ENCODE measurements at regions not wholly inside any gene's neighbourhood (a gene's known extent, or its start where the extent isn't known, plus 50 kb on each side); places are given as distances from the start of the nearest gene placed in this dataset.

DNA sequence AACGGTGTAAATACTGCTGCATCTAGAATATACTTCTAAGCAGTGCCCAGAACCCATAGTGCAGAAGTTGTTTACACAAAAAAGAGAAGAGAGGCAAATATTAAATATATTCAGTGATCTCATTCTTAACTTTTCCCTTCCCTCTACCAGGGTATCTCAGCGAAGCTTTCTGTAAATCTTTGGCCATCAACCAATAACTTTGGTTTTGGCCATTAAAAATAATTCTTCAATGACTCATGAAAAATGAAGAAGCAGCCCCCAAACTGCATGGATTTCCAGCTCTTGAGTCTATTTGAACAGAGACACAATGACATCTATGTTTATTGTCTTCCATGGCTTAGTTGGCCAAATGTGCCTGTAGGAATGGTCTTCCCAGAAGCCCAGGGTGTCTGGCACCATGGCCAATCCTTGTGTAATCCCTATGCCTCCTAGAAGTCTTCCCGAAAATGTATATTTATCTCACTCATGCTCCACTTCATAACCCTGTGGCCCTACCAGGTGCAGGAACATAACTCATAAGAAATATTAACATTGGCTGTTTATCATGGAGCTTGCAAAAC is 646.6 kb downstream of the TOX3 start:
- no peak overlapping the region for H3K4me3 ChIP-seq (ENCODE audit: low read length)
- no peak for DNase-seq (ENCODE audit: low read depth)
- TF ChIP-seq, protein P1, sequence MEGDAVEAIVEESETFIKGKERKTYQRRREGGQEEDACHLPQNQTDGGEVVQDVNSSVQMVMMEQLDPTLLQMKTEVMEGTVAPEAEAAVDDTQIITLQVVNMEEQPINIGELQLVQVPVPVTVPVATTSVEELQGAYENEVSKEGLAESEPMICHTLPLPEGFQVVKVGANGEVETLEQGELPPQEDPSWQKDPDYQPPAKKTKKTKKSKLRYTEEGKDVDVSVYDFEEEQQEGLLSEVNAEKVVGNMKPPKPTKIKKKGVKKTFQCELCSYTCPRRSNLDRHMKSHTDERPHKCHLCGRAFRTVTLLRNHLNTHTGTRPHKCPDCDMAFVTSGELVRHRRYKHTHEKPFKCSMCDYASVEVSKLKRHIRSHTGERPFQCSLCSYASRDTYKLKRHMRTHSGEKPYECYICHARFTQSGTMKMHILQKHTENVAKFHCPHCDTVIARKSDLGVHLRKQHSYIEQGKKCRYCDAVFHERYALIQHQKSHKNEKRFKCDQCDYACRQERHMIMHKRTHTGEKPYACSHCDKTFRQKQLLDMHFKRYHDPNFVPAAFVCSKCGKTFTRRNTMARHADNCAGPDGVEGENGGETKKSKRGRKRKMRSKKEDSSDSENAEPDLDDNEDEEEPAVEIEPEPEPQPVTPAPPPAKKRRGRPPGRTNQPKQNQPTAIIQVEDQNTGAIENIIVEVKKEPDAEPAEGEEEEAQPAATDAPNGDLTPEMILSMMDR (IDR thresholded peaks at IDR 0.05; ENCODE audit: insufficient read depth, low read depth, low read length, missing control alignments) = no peak

DNA sequence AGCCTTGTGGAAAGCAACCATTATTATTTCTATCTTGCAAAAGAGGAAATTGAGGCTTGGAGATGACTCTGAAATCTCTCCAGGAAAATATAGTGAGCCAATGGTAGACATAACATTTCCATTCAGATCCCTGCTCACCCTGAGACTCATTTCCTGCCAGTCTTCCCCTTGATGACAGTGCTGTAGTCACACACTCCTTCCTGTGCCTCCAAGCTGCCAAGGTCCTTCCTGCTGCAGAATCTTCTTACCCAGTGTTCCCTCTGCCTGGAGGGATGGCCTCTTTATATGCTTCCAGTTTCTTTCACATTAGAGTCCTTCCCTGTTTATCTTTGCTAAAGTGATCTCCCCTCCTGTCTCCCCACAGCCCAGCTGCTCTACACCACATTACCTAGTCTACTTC is 648.1 kb downstream of the TOX3 start:
- peak; percentile 40 for DNase-seq (ENCODE audit: low read depth)
- TF ChIP-seq, protein P1 (IDR thresholded peaks at IDR 0.05; ENCODE audit: insufficient read depth, low read depth, low read length, missing control alignments) = no peak
- H3K4me3 ChIP-seq (ENCODE audit: low read length) = no peak overlapping the region

DNA sequence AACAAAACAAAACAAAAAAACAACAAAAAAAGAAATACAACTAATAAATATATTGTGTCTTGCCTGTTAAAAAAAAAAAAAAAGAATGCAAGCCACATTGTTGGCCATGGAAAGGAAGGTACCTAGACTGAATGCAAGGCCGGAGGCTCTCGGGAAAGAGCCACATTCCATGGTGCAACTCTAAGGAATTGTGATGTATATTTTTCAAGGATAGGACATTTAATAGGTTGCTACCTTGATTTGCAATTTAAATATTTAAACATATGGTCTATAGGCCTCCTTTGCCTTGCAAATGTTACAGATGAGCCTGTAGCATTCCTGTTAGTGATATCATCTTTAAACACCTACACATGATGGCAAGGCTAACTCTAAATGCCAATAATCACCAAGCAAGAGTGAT is 650.9 kb downstream of the TOX3 start:
- TF ChIP-seq, protein P1 (IDR thresholded peaks at IDR 0.05; ENCODE audit: insufficient read depth, low read depth, low read length, missing control alignments) = no peak
- no peak for DNase-seq (ENCODE audit: low read depth)
- H3K4me3 ChIP-seq (ENCODE audit: low read length) = no peak overlapping the region

DNA sequence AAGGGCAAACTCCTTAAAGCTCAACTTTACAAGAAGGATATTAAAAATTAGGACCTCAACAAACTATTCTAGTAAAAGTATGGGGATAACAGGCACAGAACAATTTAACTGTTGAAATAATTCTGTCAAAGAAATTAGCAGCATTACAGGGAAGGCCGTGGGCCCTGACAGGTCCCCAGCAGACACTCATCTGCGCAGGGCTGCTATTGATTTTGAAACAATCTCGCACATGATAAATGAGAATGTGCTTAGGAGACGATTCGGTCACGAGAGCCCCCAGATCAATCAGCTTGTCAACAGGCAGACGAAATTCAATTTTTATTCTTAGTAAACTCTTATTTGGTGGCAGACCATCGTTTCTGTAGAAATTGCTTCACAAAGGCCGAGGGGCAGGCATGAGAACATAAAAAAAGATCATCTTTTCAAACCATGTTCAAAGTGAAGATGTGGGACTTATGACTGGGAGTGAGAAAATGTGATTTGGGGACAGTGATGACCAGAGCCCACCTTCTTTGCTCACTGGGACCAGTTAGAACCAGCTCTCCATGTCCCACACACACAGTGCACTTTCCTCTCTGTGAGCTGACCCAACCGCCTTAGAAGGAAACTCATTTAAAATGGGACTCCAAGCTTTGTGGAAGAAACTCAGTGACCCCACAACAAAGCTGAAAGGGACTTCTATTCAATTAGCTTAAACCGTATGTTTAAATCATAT is 654.5 kb downstream of the TOX3 start:
- no peak overlapping the region for H3K4me3 ChIP-seq (ENCODE audit: low read length)
- no peak for DNase-seq (ENCODE audit: low read depth)
- TF ChIP-seq, protein P1 (IDR thresholded peaks at IDR 0.05; ENCODE audit: insufficient read depth, low read depth, low read length, missing control alignments) = no peak

DNA sequence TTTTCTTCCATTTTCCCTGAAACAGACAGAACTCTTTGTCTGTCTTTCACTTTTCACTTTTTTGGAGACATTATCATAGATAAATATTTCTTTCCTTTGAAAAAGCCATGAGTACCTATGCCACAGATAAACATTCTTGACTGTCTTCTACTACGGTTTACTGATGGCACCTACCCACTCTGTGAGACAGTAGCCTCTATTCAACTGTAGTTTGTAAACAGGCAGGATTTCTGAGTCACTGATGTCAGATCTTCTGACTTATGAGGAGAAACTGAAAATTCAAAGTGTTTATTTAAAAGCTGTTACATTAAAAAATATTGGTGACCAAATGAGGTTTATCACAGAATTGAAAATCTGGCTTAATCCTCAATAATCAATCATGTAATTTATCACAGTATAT is 658.4 kb downstream of the TOX3 start:
- DNase-seq (ENCODE audit: low read depth) = peak; percentile 17
- no peak overlapping the region for H3K4me3 ChIP-seq (ENCODE audit: low read length)
- TF ChIP-seq, protein P1 (IDR thresholded peaks at IDR 0.05; ENCODE audit: insufficient read depth, low read depth, low read length, missing control alignments) = no peak

DNA sequence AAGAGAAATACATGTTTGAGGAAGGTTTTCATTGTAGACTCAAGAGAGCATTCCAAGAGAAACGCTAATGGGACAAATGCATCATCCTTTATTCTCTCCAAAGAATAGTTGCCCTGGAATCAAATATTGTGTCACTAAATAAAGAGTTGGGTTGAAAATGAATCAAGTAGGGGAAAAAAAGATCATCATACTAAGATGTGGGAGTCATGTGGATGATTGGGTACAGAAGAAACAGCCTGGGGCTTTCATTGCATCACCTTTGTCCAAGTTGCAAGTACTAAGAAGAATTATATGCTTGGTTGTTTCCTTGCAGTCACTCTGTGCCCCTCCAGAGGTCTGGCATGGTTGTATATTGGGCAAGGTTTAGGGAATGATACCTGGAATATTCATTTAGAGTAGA is 658.9 kb downstream of the TOX3 start:
- peak; percentile 94 for DNase-seq (ENCODE audit: low read depth)
- TF ChIP-seq, protein P1 (IDR thresholded peaks at IDR 0.05; ENCODE audit: insufficient read depth, low read depth, low read length, missing control alignments) = no peak

DNA sequence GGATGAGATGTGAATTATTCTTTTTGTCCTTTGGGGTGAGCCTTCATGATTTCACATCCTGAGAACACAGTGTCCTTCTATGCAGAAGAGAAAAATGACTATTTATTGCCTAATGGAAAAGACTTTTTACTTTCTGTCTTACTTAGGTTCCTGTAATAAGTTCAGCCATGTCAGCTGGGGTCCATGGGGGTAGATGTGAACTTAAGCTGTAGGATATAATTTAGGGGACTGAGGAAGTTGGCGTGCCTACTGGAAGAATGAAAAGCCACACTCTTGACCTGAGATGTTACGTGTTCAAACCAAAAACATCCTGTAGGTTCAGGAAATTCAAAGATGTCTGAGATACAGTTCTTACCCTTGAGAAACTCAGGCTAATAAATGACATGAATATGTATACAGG is 660.5 kb downstream of the TOX3 start:
- no peak overlapping the region for H3K4me3 ChIP-seq (ENCODE audit: low read length)
- TF ChIP-seq, protein P1 (IDR thresholded peaks at IDR 0.05; ENCODE audit: insufficient read depth, low read depth, low read length, missing control alignments) = no peak
- no peak for DNase-seq (ENCODE audit: low read depth)

More for the DNA sequence above, 658.9 kb downstream of the TOX3 start:
- H3K4me3 ChIP-seq (ENCODE audit: low read length) = no peak overlapping the region

Data from epithelial cell of esophagus (primary cell).